H1 (cell line): ENCODE measurements at regions not wholly inside any gene's neighbourhood (a gene's known extent, or its start where the extent isn't known, plus 50 kb on each side); places are given as distances from the start of the nearest gene placed in this dataset.

Experiments
- CTCF ChIA-PET: fragments of 300-600 bp; sonication (Branson Sonifier 250); formaldehyde crosslinking; loops from one replicate; lab custom pipeline; 2021; ENCODE audit not compliant: partially characterized antibody; lab: Charles Lee
- POLR2A ChIA-PET: fragments of 300-600 bp; sonication (Branson Sonifier 250); formaldehyde crosslinking; loops from one replicate; lab custom pipeline; 2021; ENCODE audit warnings: inconsistent platforms; ENCODE audit not compliant: partially characterized antibody; lab: Charles Lee
- DNase-seq, 2 experiments: peaks; one replicate each; pipeline versions ENCODE4 v3.0.0 to v3.0.0-alpha.2; 2010 to 2022; ENCODE audit warnings: low spot score in 2 of 2, low read depth in 1 of 2, mixed read lengths in 1 of 2
- FAIRE-seq: peaks from 2 replicates; lab custom pipeline; 2011; peaks lifted over from hg19 to GRCh38; lab: Jason Lieb, UNC
- H2AFZ ChIP-seq: 2 replicates; pipeline ENCODE4 v1.8.1; 2012; ENCODE audit warnings: low read length, inconsistent platforms
- H2AK5ac ChIP-seq: 2 replicates; pipeline ENCODE4 v1.6.1; 2013; ENCODE audit warnings: low read depth, low read length
- H2BK120ac ChIP-seq: replicated peaks from 2 replicates; pipeline ENCODE3; 2013; ENCODE audit warnings: low read depth, low read length, inconsistent platforms
- H2BK12ac ChIP-seq: 2 replicates; pipeline ENCODE4 v1.6.1; 2013; ENCODE audit warnings: low read depth, low read length
- H2BK15ac ChIP-seq: 2 replicates; pipeline ENCODE4 v1.6.1; 2013; ENCODE audit warnings: low read length
- H2BK20ac ChIP-seq: 2 replicates; pipeline ENCODE4 v1.6.1; 2013; ENCODE audit warnings: low read length
- H2BK5ac ChIP-seq: 2 replicates; pipeline ENCODE4 v1.6.1; 2013; ENCODE audit warnings: low read depth, low read length
- H3K14ac ChIP-seq: 2 replicates; pipeline ENCODE4 v1.6.1; 2013; ENCODE audit warnings: inconsistent platforms; ENCODE audit not compliant: insufficient read length
- H3K18ac ChIP-seq: 2 replicates; pipeline ENCODE4 v1.6.1; 2013; ENCODE audit warnings: low read length; ENCODE audit errors: extremely low read depth
- H3K23ac ChIP-seq: 2 replicates; pipeline ENCODE4 v1.6.1; 2013; ENCODE audit warnings: inconsistent platforms; ENCODE audit not compliant: insufficient read length
- H3K23me2 ChIP-seq: 2 replicates; pipeline ENCODE4 v1.6.1; 2013; ENCODE audit warnings: low read depth, low read length
- H3K27ac ChIP-seq: 2 replicates; pipeline ENCODE4 v1.6.1; 2011; ENCODE audit warnings: low read depth, low read length, inconsistent platforms
- H3K27me3 ChIP-seq, 4 experiments: replicated peaks in 1 of 4; 1 replicate in 1 of 4; 2 replicates in 3 of 4; pipeline versions ENCODE4 v1.6.1 to v1.8.1; 2011 to 2013; ENCODE audit warnings: low read length in 3 of 4, mild to moderate bottlenecking in 3 of 4, inconsistent platforms in 2 of 4, mixed read lengths in 2 of 4, moderate library complexity in 1 of 4; ENCODE audit not compliant: control insufficient read depth in 3 of 4, insufficient read depth in 3 of 4; ENCODE audit errors: extremely low read depth in 1 of 4
- H3K36me3 ChIP-seq, 4 experiments: 2 replicates each; pipeline versions ENCODE4 v1.6.1 to v1.8.1; 2011 to 2013; ENCODE audit warnings: mild to moderate bottlenecking in 4 of 4, low read length in 3 of 4, moderate library complexity in 2 of 4, control low read depth in 1 of 4, inconsistent platforms in 1 of 4; ENCODE audit not compliant: insufficient read depth in 4 of 4, control insufficient read depth in 2 of 4
- H3K4ac ChIP-seq: replicated peaks from 2 replicates; pipeline ENCODE3; 2013; ENCODE audit warnings: low read length, low read depth, mixed read lengths, inconsistent platforms; ENCODE audit not compliant: insufficient read length
- H3K4me1 ChIP-seq, 4 experiments: replicated peaks in 1 of 4; 1 replicate in 1 of 4; 2 replicates in 3 of 4; pipeline versions ENCODE4 v1.6.1 to v1.8.1; 2011 to 2013; ENCODE audit warnings: low read length in 3 of 4, inconsistent platforms in 2 of 4, mixed read lengths in 1 of 4; ENCODE audit not compliant: insufficient read depth in 4 of 4, control insufficient read depth in 3 of 4
- H3K4me2 ChIP-seq, 2 experiments: 2 replicates each; pipeline versions ENCODE4 v1.6.1 to v1.8.1; 2011 to 2013; ENCODE audit warnings: low read depth in 2 of 2, low read length in 2 of 2, control low read depth in 1 of 2, inconsistent platforms in 1 of 2, mild to moderate bottlenecking in 1 of 2; ENCODE audit not compliant: insufficient read depth in 1 of 2
- H3K4me3 ChIP-seq, 4 experiments: fragments of 200-600, 300-600 bp in 1 of 4; sonication (generic), shearing (Covaris generic), sonication (Bioruptor Twin) in 1 of 4; 2 replicates each; pipeline versions ENCODE4 v1.5.1 to v1.8.1; 2011 to 2016; ENCODE audit warnings: low read length in 4 of 4, low read depth in 3 of 4, control low read depth in 2 of 4, inconsistent platforms in 2 of 4, mild to moderate bottlenecking in 2 of 4, mixed read lengths in 1 of 4, moderate library complexity in 1 of 4; ENCODE audit not compliant: insufficient read depth in 2 of 4; ENCODE audit errors: extremely low read depth in 1 of 4
- H3K56ac ChIP-seq: replicated peaks from 2 replicates; pipeline ENCODE3; 2013; ENCODE audit warnings: low read depth, mild to moderate bottlenecking, mixed read lengths, low read length, inconsistent platforms; ENCODE audit not compliant: insufficient read length
- H3K79me1 ChIP-seq: 2 replicates; pipeline ENCODE4 v1.6.1; 2013; ENCODE audit warnings: low read depth, low read length, control low read depth
- H3K79me2 ChIP-seq, 2 experiments: 2 replicates each; pipeline versions ENCODE4 v1.6.1 to v1.8.1; 2012 to 2013; ENCODE audit warnings: low read length in 2 of 2, mild to moderate bottlenecking in 2 of 2, inconsistent platforms in 1 of 2; ENCODE audit not compliant: insufficient read depth in 2 of 2, control insufficient read depth in 1 of 2
- H3K9ac ChIP-seq, 4 experiments: replicated peaks in 1 of 4; 1 replicate in 1 of 4; 2 replicates in 3 of 4; pipeline versions ENCODE4 v1.6.1 to v1.8.1; 2011 to 2013; ENCODE audit warnings: low read depth in 3 of 4, low read length in 3 of 4, control low read depth in 2 of 4, mild to moderate bottlenecking in 2 of 4, moderate library complexity in 2 of 4, inconsistent platforms in 1 of 4; ENCODE audit errors: extremely low read depth in 1 of 4
- H3K9me3 ChIP-seq, 2 experiments: 2 replicates each; pipeline versions ENCODE4 v1.6.1 to v1.8.1; 2012 to 2013; ENCODE audit warnings: mild to moderate bottlenecking in 2 of 2, moderate library complexity in 2 of 2, control low read depth in 1 of 2, inconsistent platforms in 1 of 2, low read depth in 1 of 2, low read length in 1 of 2, mixed read lengths in 1 of 2; ENCODE audit not compliant: insufficient read depth in 2 of 2
- H4K20me1 ChIP-seq, 2 experiments: replicated peaks in 1 of 2; 2 replicates each; pipeline versions ENCODE3 to v1.8.1; 2011 to 2013; ENCODE audit warnings: inconsistent platforms in 2 of 2, low read length in 2 of 2, mild to moderate bottlenecking in 1 of 2; ENCODE audit not compliant: insufficient read depth in 2 of 2, control insufficient read depth in 1 of 2
- H4K5ac ChIP-seq: 2 replicates; pipeline ENCODE4 v1.6.1; 2013; ENCODE audit warnings: low read length, low read depth, mixed read lengths, inconsistent platforms; ENCODE audit not compliant: insufficient read length
- H4K8ac ChIP-seq: 2 replicates; pipeline ENCODE4 v1.8.0; 2013; ENCODE audit warnings: mild to moderate bottlenecking, moderate library complexity, low read length, inconsistent platforms; ENCODE audit not compliant: insufficient read depth; ENCODE audit errors: extremely low read depth
- H4K91ac ChIP-seq: replicated peaks from 2 replicates; pipeline ENCODE3; 2013; ENCODE audit warnings: low read length, mixed read lengths, inconsistent platforms; ENCODE audit not compliant: insufficient read length
- GTF2F1 ChIP-seq: IDR thresholded peaks from 2 replicates; pipeline ENCODE4 v1.6.1; 2012; ENCODE audit warnings: low read depth, low read length, improper control_type of control experiment, borderline replicate concordance
- WGBS, 2 experiments: shearing (Covaris generic) in 1 of 2; methylation state at CpG; one replicate each; pipeline versions ENCODE4 v1.1.6 to v1.1.7; 2013 to 2015; ENCODE audit warnings: low lambda C conversion rate in 2 of 2, mixed read lengths in 2 of 2, inconsistent platforms in 1 of 2, low coverage in 1 of 2, missing lambda C conversion rate in 1 of 2; ENCODE audit not compliant: insufficient replicate concordance in 2 of 2, insufficient coverage in 1 of 2, insufficient read length in 1 of 2; ENCODE audit errors: extremely low coverage in 1 of 2, missing lambda C conversion rate in 1 of 2; 5-methylcytosine and 5-hydroxymethylcytosine counted together

DNA sequence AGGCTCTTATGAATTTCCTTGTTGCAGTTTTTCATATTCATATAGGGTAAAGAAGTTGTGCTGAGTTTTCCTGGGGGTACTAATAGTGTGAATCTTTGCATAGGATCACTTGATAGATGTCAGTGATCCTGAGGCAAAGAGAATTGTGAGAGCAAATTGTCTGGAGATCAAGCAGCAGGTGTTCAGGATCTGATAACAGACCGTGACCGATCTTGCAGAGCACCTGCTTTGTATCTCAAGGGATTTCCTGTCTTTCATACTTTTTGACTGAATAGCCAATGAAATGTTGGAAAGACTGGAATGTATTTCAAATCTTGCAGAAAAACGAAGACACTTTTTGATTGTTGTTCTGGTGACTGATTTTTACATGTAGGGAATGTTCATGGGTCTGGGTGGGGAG, 914.5 kb downstream of the STIM2 start:
- Histone ChIP-seq H2BK120ac (no peak overlapping the region), H3K36me3 (no peaks in the 10 kb centered on the region), H4K20me1 (no peaks in the 10 kb centered on the region), H3K9ac (no peak overlapping the region), H4K5ac (no peak overlapping the region), H3K9me3 (peaks cover 0 to 5% of the 10 kb centered on the region in 2 experiments; a peak in 1 of 4 replicates), H3K56ac (no peak overlapping the region), H2BK15ac (no peak overlapping the region), H3K14ac (no peak overlapping the region), H3K4me2 (no peak overlapping the region), H3K79me1 (no peaks in the 10 kb centered on the region), H3K79me2 (no peaks in the 10 kb centered on the region), H3K18ac (no peak overlapping the region), H3K27me3 (peaks cover 0 to 1% (median 0%) of the 10 kb centered on the region in 4 experiments; a peak in 1 of 7 replicates), H3K4ac (no peak overlapping the region), H3K4me3 (no peak overlapping the region), H3K27ac (no peak overlapping the region), H4K91ac (no peak overlapping the region), H3K4me1 (no peaks in the 10 kb centered on the region), H2AFZ (no peak overlapping the region), H3K23ac (no peak overlapping the region), H3K23me2 (no peaks in the 10 kb centered on the region), H2BK12ac (no peak overlapping the region), H2BK20ac (no peak overlapping the region), H4K8ac (no peak overlapping the region), H2AK5ac (no peak overlapping the region), H2BK5ac (no peak overlapping the region)
- TF ChIP-seq GTF2F1 = no peak
- WGBS, 2 experiments = 76% methylated on average over 3 of the region's 3 CpGs; no CpG with 5 or more reads in 1 of the 2 experiments
- no peak for FAIRE-seq
- POLR2A ChIA-PET = no interaction called here
- CTCF ChIA-PET = no interaction called here
- DNase-seq = no peak
